ENCODE measurements at regions not wholly inside any gene's neighbourhood (a gene's known extent, or its start where the extent isn't known, plus 50 kb on each side); places are given as distances from the start of the nearest gene placed in this dataset.
"Not testable (repeated sequence)": the region's sequence is repeated elsewhere in the genome, so short reads cannot be mapped to it uniquely, and the experiment has no call there.

DNA sequence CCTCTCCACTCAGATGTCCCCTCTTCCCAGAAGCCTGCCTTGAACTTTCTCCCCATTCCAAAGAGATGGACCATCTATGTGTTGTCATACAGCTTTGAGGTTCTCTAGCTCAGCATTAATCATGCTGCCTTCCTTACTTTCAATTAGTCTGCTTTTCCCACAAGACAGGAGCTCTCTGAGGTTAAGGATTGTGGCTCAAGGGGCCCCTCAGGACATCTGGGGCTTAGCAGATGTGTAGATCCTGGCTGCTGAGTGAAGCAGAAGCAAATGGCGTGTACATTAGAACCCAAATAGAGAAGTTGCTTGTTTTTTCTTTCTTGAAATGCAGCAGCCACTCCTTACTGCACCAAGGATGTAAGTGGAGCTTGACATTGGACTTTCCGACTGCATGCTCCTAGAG is 330.5 kb upstream of the TNRC6C start:
- Histone ChIP-seq H3K36me3 (no peaks in the 10 kb centered on the region), H3K27me3 (no peaks in the 10 kb centered on the region), H3K4me3 (no peak overlapping the region), H3K27ac (no peak overlapping the region), H3K9me3 (no peaks in the 10 kb centered on the region), H3K4me1 (ENCODE audit: insufficient read depth) (no peaks in the 10 kb centered on the region)
- DNase-seq, result no peak
- intact Hi-C loops (cut with DNase I), result no loop called here
- WGBS, 3 donors, result 77 to 95% (median 78%) methylated on average over 2 of the region's 2 CpGs
- TF ChIP-seq EP300 (IDR thresholded peaks at IDR 0.05) (no peak), POLR2A (IDR thresholded peaks at IDR 0.05) (no peak)
- TF ChIP-seq, protein P1, sequence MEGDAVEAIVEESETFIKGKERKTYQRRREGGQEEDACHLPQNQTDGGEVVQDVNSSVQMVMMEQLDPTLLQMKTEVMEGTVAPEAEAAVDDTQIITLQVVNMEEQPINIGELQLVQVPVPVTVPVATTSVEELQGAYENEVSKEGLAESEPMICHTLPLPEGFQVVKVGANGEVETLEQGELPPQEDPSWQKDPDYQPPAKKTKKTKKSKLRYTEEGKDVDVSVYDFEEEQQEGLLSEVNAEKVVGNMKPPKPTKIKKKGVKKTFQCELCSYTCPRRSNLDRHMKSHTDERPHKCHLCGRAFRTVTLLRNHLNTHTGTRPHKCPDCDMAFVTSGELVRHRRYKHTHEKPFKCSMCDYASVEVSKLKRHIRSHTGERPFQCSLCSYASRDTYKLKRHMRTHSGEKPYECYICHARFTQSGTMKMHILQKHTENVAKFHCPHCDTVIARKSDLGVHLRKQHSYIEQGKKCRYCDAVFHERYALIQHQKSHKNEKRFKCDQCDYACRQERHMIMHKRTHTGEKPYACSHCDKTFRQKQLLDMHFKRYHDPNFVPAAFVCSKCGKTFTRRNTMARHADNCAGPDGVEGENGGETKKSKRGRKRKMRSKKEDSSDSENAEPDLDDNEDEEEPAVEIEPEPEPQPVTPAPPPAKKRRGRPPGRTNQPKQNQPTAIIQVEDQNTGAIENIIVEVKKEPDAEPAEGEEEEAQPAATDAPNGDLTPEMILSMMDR (IDR thresholded peaks at IDR 0.05), result no peak

DNA sequence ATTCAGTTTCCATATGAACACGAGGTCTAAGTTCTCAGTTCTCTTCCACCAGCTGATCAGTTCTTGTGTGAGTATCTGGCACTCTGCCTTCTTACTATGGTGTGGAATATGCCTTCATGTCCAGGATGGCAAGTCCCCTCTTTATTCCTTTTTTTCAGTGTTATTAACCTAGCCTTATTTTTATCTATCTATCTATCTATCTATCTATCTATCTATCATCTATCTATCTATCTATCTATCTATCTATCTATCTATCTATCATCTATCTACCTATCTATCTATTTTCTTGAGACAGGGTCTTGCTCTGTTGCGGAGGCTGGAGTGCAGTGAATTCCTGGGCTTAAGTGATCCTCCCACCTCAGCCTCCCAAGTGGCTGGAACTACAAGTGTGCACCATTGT is 329.2 kb upstream of the TNRC6C start:
- H3K36me3 ChIP-seq; H3K4me3 ChIP-seq; H3K27me3 ChIP-seq; H3K9me3 ChIP-seq; DNase-seq; intact Hi-C loops (cut with DNase I); H3K27ac ChIP-seq; H3K4me1 ChIP-seq (ENCODE audit: insufficient read depth): not testable (repeated sequence)
- 56 to 79% (median 76%) methylated on average over 2 of the region's 2 CpGs for WGBS, 3 donors

DNA sequence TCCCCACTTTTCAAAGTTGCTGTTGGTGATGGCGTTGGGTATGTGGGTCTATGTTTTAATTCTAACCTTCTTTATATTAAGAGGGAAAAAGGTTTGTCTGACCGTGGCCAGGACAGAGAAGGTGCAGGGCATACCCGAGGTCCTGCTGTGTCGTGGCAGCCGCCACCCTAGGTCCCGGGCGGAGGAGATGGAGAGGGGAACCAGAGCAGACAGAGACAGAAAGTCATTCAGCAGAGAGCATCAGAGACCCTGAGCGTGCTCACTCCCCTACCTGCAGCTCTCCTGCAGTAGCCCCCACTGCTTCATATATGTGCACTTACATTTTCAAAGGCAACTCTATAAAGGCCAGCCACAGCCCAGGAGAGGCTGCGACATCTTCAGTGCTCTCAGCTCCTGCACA is 327.2 kb upstream of the TNRC6C start:
- no peaks in the 10 kb centered on the region for H3K36me3 ChIP-seq
- DNase-seq, result no peak
- no peaks in the 10 kb centered on the region for H3K27me3 ChIP-seq
- H3K9me3 ChIP-seq, result no peaks in the 10 kb centered on the region
- no peak overlapping the region for H3K27ac ChIP-seq
- TF ChIP-seq EP300 (IDR thresholded peaks at IDR 0.05), result no peak
- TF ChIP-seq, protein P1 (IDR thresholded peaks at IDR 0.05), result no peak
- TF ChIP-seq POLR2A (IDR thresholded peaks at IDR 0.05), result no peak
- 93 to 94% (median 94%) methylated on average over 9 of the region's 9 CpGs for WGBS, 3 donors
- H3K4me1 ChIP-seq (ENCODE audit: insufficient read depth), result no peaks in the 10 kb centered on the region
- H3K4me3 ChIP-seq, result no peak overlapping the region
- intact Hi-C loops (cut with DNase I), result no loop called here

- intact Hi-C loops (cut with DNase I), result no loop called here
- 69 to 80% (median 78%) methylated on average over 6 of the region's 6 CpGs for WGBS, 3 donors
- no peak for DNase-seq
- Histone ChIP-seq H3K27me3 (no peaks in the 10 kb centered on the region), H3K27ac (no peak overlapping the region), H3K4me3 (no peak overlapping the region), H3K9me3 (no peaks in the 10 kb centered on the region), H3K36me3 (no peaks in the 10 kb centered on the region), H3K4me1 (ENCODE audit: insufficient read depth) (no peaks in the 10 kb centered on the region)
- no peak for TF ChIP-seq EP300 (IDR thresholded peaks at IDR 0.05)
- TF ChIP-seq, protein P1 (IDR thresholded peaks at IDR 0.05), result no peak
- no peak for TF ChIP-seq POLR2A (IDR thresholded peaks at IDR 0.05)
Observed at GRCh38 chr17:77632619-77633018, 325.9 kb upstream of the TNRC6C start.

DNA sequence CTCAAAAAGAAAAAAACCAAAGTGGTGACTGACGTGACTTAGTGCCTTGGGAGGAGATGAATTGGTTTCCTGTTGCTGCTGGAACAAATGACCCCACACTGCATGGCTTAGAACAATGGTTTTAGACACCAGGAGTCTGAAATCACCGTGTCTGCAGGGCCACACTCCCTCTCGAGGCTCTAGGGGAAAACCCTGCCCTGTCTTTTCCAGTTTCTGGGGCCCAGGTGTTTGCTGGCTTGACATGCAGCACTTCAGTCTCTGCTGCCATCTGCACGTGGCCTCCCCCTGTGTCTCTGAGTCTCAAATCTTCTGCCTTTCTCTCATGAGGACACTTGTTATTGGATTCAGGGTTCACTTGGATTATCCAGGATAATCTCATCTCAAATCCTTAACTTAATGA is 323.8 kb upstream of the TNRC6C start:
- TF ChIP-seq, protein P1 (IDR thresholded peaks at IDR 0.05), result no peak
- TF ChIP-seq POLR2A (IDR thresholded peaks at IDR 0.05) (no peak), EP300 (IDR thresholded peaks at IDR 0.05) (no peak)
- H3K36me3 ChIP-seq, result no peaks in the 10 kb centered on the region
- no peaks in the 10 kb centered on the region for H3K4me1 ChIP-seq (ENCODE audit: insufficient read depth)
- H3K4me3 ChIP-seq, result no peak overlapping the region
- WGBS, 3 donors, result 70 to 83% (median 76%) methylated on average over 4 of the region's 4 CpGs
- no peak overlapping the region for H3K27ac ChIP-seq
- no peaks in the 10 kb centered on the region for H3K9me3 ChIP-seq
- no peaks in the 10 kb centered on the region for H3K27me3 ChIP-seq
- intact Hi-C loops (cut with DNase I), result no loop called here
- DNase-seq, result no peak
